ENCODE measurements at regions not wholly inside any gene's neighbourhood (a gene's known extent, or its start where the extent isn't known, plus 50 kb on each side); places are given as distances from the start of the nearest gene placed in this dataset.

GRCh38 chr3:153734777-153735551 is 386.2 kb upstream of the ARHGEF26 start:
- ATAC-seq (no peak), DNase-seq (no peak)
- Mint-ChIP-seq H3K27me3 (no peaks in the 10 kb centered on the region), H3K4me1 (no peaks in the 10 kb centered on the region), H3K27ac (no peak overlapping the region), H3K36me3 (ENCODE audit: low read depth) (peaks cover under 1% of the 10 kb centered on the region), H3K4me3 (no peak overlapping the region)
- H3K9me3 ChIP-seq (ENCODE audit: control insufficient read depth, low read length, poor library complexity, severe bottlenecking) = no peaks in the 10 kb centered on the region

- no peak for ATAC-seq
- Mint-ChIP-seq H3K4me3 (no peak overlapping the region), H3K27me3 (no peaks in the 10 kb centered on the region), H3K27ac (no peak overlapping the region), H3K4me1 (no peaks in the 10 kb centered on the region), H3K36me3 (ENCODE audit: low read depth) (no peaks in the 10 kb centered on the region)
- H3K9me3 ChIP-seq (ENCODE audit: control insufficient read depth, low read length, poor library complexity, severe bottlenecking) = no peaks in the 10 kb centered on the region
- DNase-seq = no peak
These were observed 381.1 kb upstream of the ARHGEF26 start for GRCh38 chr3:153740109-153740508.

GRCh38 chr3:153744889-153745288 is 376.3 kb upstream of the ARHGEF26 start:
- H3K27ac Mint-ChIP-seq = no peak overlapping the region
- ATAC-seq (no peak), DNase-seq (no peak)
- H3K27me3 Mint-ChIP-seq = no peaks in the 10 kb centered on the region
- H3K9me3 ChIP-seq (ENCODE audit: control insufficient read depth, low read length, poor library complexity, severe bottlenecking) = no peaks in the 10 kb centered on the region
- peaks cover 3% of the 10 kb centered on the region for H3K4me1 Mint-ChIP-seq
- peaks cover 2% of the 10 kb centered on the region for H3K36me3 Mint-ChIP-seq (ENCODE audit: low read depth)
- no peak overlapping the region for H3K4me3 Mint-ChIP-seq

GRCh38 chr3:153746211-153746610 is 375.0 kb upstream of the ARHGEF26 start:
- no peak overlapping the region for H3K4me3 Mint-ChIP-seq
- DNase-seq = no peak
- no peak overlapping the region for H3K27ac Mint-ChIP-seq
- peaks cover 2% of the 10 kb centered on the region for H3K36me3 Mint-ChIP-seq (ENCODE audit: low read depth)
- H3K9me3 ChIP-seq (ENCODE audit: control insufficient read depth, low read length, poor library complexity, severe bottlenecking) = no peaks in the 10 kb centered on the region
- ATAC-seq = no peak
- no peaks in the 10 kb centered on the region for H3K27me3 Mint-ChIP-seq
- H3K4me1 Mint-ChIP-seq = peaks cover 3% of the 10 kb centered on the region

GRCh38 chr3:153749070-153749610 is 372.1 kb upstream of the ARHGEF26 start:
- H3K4me3 Mint-ChIP-seq = no peak overlapping the region
- no peaks in the 10 kb centered on the region for H3K27me3 Mint-ChIP-seq
- peaks cover 3% of the 10 kb centered on the region for H3K4me1 Mint-ChIP-seq
- peaks cover 2% of the 10 kb centered on the region for H3K36me3 Mint-ChIP-seq (ENCODE audit: low read depth)
- H3K27ac Mint-ChIP-seq = no peak overlapping the region
- ATAC-seq (no peak), DNase-seq (no peak)
- H3K9me3 ChIP-seq (ENCODE audit: control insufficient read depth, low read length, poor library complexity, severe bottlenecking) = no peaks in the 10 kb centered on the region

GRCh38 chr3:153752405-153753027 is 368.7 kb upstream of the ARHGEF26 start:
- Mint-ChIP-seq H3K27me3 (peaks cover 7% of the 10 kb centered on the region), H3K4me3 (no peak overlapping the region), H3K4me1 (no peaks in the 10 kb centered on the region), H3K27ac (no peak overlapping the region), H3K36me3 (ENCODE audit: low read depth) (peaks cover 4% of the 10 kb centered on the region)
- DNase-seq = no peak
- no peak for ATAC-seq
- no peaks in the 10 kb centered on the region for H3K9me3 ChIP-seq (ENCODE audit: control insufficient read depth, low read length, poor library complexity, severe bottlenecking)

- Mint-ChIP-seq H3K27ac (no peak overlapping the region), H3K4me1 (no peaks in the 10 kb centered on the region), H3K36me3 (ENCODE audit: low read depth) (peaks cover 4% of the 10 kb centered on the region), H3K4me3 (no peak overlapping the region), H3K27me3 (peaks cover 7% of the 10 kb centered on the region)
- ATAC-seq (no peak), DNase-seq (no peak)
- H3K9me3 ChIP-seq (ENCODE audit: control insufficient read depth, low read length, poor library complexity, severe bottlenecking) = no peaks in the 10 kb centered on the region
These were observed 368.2 kb upstream of the ARHGEF26 start for GRCh38 chr3:153753035-153753434.

GRCh38 chr3:153756816-153757215 is 364.4 kb upstream of the ARHGEF26 start:
- H3K27me3 Mint-ChIP-seq = peaks cover 7% of the 10 kb centered on the region
- no peak for ATAC-seq

GRCh38 chr3:153757839-153758238 is 363.4 kb upstream of the ARHGEF26 start:
- no peaks in the 10 kb centered on the region for H3K9me3 ChIP-seq (ENCODE audit: control insufficient read depth, low read length, poor library complexity, severe bottlenecking)
- H3K4me1 Mint-ChIP-seq = no peaks in the 10 kb centered on the region
- H3K4me3 Mint-ChIP-seq = no peak overlapping the region
- H3K36me3 Mint-ChIP-seq (ENCODE audit: low read depth) = peaks cover 4% of the 10 kb centered on the region
- no peak overlapping the region for H3K27ac Mint-ChIP-seq
- H3K27me3 Mint-ChIP-seq = peaks cover 7% of the 10 kb centered on the region
- no peak for ATAC-seq
- DNase-seq = no peak

More at GRCh38 chr3:153756816-153757215, 364.4 kb upstream of the ARHGEF26 start:
- Mint-ChIP-seq H3K36me3 (ENCODE audit: low read depth) (peaks cover 4% of the 10 kb centered on the region), H3K27ac (no peak overlapping the region), H3K4me3 (no peak overlapping the region), H3K4me1 (no peaks in the 10 kb centered on the region)
- no peaks in the 10 kb centered on the region for H3K9me3 ChIP-seq (ENCODE audit: control insufficient read depth, low read length, poor library complexity, severe bottlenecking)
- no peak for DNase-seq

- Mint-ChIP-seq H3K4me3 (no peak overlapping the region), H3K36me3 (ENCODE audit: low read depth) (no peaks in the 10 kb centered on the region), H3K27me3 (peaks cover 7% of the 10 kb centered on the region), H3K27ac (no peak overlapping the region), H3K4me1 (no peaks in the 10 kb centered on the region)
- DNase-seq = no peak
- H3K9me3 ChIP-seq (ENCODE audit: control insufficient read depth, low read length, poor library complexity, severe bottlenecking) = no peaks in the 10 kb centered on the region
- no peak for ATAC-seq
These were observed 360.2 kb upstream of the ARHGEF26 start for GRCh38 chr3:153760948-153761347.

GRCh38 chr3:153762411-153763235 is 358.6 kb upstream of the ARHGEF26 start:
- DNase-seq = no peak
- H3K27ac Mint-ChIP-seq = peak overlapping the region; percentile 34
- no peaks in the 10 kb centered on the region for H3K36me3 Mint-ChIP-seq (ENCODE audit: low read depth)
- H3K9me3 ChIP-seq (ENCODE audit: control insufficient read depth, low read length, poor library complexity, severe bottlenecking) = no peaks in the 10 kb centered on the region
- ATAC-seq = no peak
- H3K4me1 Mint-ChIP-seq = peaks cover 3% of the 10 kb centered on the region
- H3K4me3 Mint-ChIP-seq = no peak overlapping the region
- H3K27me3 Mint-ChIP-seq = no peaks in the 10 kb centered on the region

GRCh38 chr3:153767601-153768560 is 353.3 kb upstream of the ARHGEF26 start:
- H3K4me3 Mint-ChIP-seq = no peak overlapping the region
- H3K36me3 Mint-ChIP-seq (ENCODE audit: low read depth) = no peaks in the 10 kb centered on the region
- H3K4me1 Mint-ChIP-seq = peaks cover 8% of the 10 kb centered on the region
- H3K9me3 ChIP-seq (ENCODE audit: control insufficient read depth, low read length, poor library complexity, severe bottlenecking) = no peaks in the 10 kb centered on the region
- ATAC-seq = no peak
- no peak for DNase-seq
- H3K27me3 Mint-ChIP-seq = peaks cover 15% of the 10 kb centered on the region
- no peak overlapping the region for H3K27ac Mint-ChIP-seq
